ENCODE measurements at regions not wholly inside any gene's neighbourhood (a gene's known extent, or its start where the extent isn't known, plus 50 kb on each side); places are given as distances from the start of the nearest gene placed in this dataset.

- no peak overlapping the region for H3K9ac ChIP-seq (ENCODE audit: control insufficient read depth, extremely low read depth, insufficient read depth, low read length)
- no peak overlapping the region for H3K4me3 ChIP-seq (ENCODE audit: control insufficient read depth in 2 of 3, extremely low read depth in 1 of 3, insufficient read depth in 2 of 3, low read depth in 1 of 3, low read length in 3 of 3)
- TF ChIP-seq EZH2 (IDR thresholded peaks at IDR 0.05; ENCODE audit: low read length) (no peak), CTCF (optimal IDR thresholded peaks at IDR 0.05 in 1 of 3, IDR thresholded peaks at IDR 0.05 in 1 of 3, conservative IDR thresholded peaks at IDR 0.05 in 1 of 3; ENCODE audit: extremely low read depth in 1 of 3, insufficient read depth in 2 of 3, low read length in 3 of 3) (no peak)
- H3K36me3 ChIP-seq (ENCODE audit: control insufficient read depth in 2 of 2, extremely low read depth in 1 of 2, insufficient read depth in 2 of 2, low read length in 2 of 2): no peaks in the 10 kb centered on the region
- H3K27me3 ChIP-seq (ENCODE audit: control insufficient read depth, extremely low read depth, insufficient read depth, low read length): no peaks in the 10 kb centered on the region
- no peak for DNase-seq (ENCODE audit: low read depth, low spot score)
- no peak overlapping the region for H3K4me2 ChIP-seq (ENCODE audit: control insufficient read depth, extremely low read depth, insufficient read depth, low read depth, low read length)
- no peak overlapping the region for H2AFZ ChIP-seq (ENCODE audit: control insufficient read depth, low read length)
- H3K9me3 ChIP-seq (ENCODE audit: control insufficient read depth, low read depth, low read length): no peaks in the 10 kb centered on the region
- no peak overlapping the region for H3K27ac ChIP-seq (ENCODE audit: control insufficient read depth, insufficient read depth, low read length)
- peaks cover 5% of the 10 kb centered on the region for H3K4me1 ChIP-seq (ENCODE audit: control insufficient read depth, extremely low read depth, insufficient read depth, low read length)
- H3K79me2 ChIP-seq (ENCODE audit: control insufficient read depth, insufficient read depth, low read length): no peaks in the 10 kb centered on the region
- no peaks in the 10 kb centered on the region for H4K20me1 ChIP-seq (ENCODE audit: control insufficient read depth, extremely low read depth, insufficient read depth, low read length)
- dilution Hi-C loops (cut with MboI; ENCODE audit: extremely low pct_ligation_motif_present, low sequenced_read_pairs): no loop called here
- no peaks in the 10 kb centered on the region for H3K9me1 ChIP-seq (ENCODE audit: control insufficient read depth, extremely low read depth, insufficient read depth, low read length)
- FAIRE-seq: no peak
These were observed 156.1 kb upstream of the NCK2 start for GRCh38 chr2:105588581-105588980.

- Histone ChIP-seq H3K27ac (ENCODE audit: control insufficient read depth, insufficient read depth, low read length) (no peak overlapping the region), H4K20me1 (ENCODE audit: control insufficient read depth, extremely low read depth, insufficient read depth, low read length) (no peaks in the 10 kb centered on the region), H3K9me3 (ENCODE audit: control insufficient read depth, low read depth, low read length) (no peaks in the 10 kb centered on the region), H3K4me3 (ENCODE audit: control insufficient read depth in 2 of 3, extremely low read depth in 1 of 3, insufficient read depth in 2 of 3, low read depth in 1 of 3, low read length in 3 of 3) (no peak overlapping the region), H3K79me2 (ENCODE audit: control insufficient read depth, insufficient read depth, low read length) (no peaks in the 10 kb centered on the region), H2AFZ (ENCODE audit: control insufficient read depth, low read length) (no peak overlapping the region), H3K9me1 (ENCODE audit: control insufficient read depth, extremely low read depth, insufficient read depth, low read length) (no peaks in the 10 kb centered on the region), H3K36me3 (ENCODE audit: control insufficient read depth in 2 of 2, extremely low read depth in 1 of 2, insufficient read depth in 2 of 2, low read length in 2 of 2) (no peaks in the 10 kb centered on the region), H3K27me3 (ENCODE audit: control insufficient read depth, extremely low read depth, insufficient read depth, low read length) (no peaks in the 10 kb centered on the region), H3K4me2 (ENCODE audit: control insufficient read depth, extremely low read depth, insufficient read depth, low read depth, low read length) (no peak overlapping the region), H3K9ac (ENCODE audit: control insufficient read depth, extremely low read depth, insufficient read depth, low read length) (no peak overlapping the region), H3K4me1 (ENCODE audit: control insufficient read depth, extremely low read depth, insufficient read depth, low read length) (peaks cover 5% of the 10 kb centered on the region)
- DNase-seq (ENCODE audit: low read depth, low spot score) (no peak), FAIRE-seq (no peak)
- TF ChIP-seq EZH2 (IDR thresholded peaks at IDR 0.05; ENCODE audit: low read length): no peak
- TF ChIP-seq CTCF (optimal IDR thresholded peaks at IDR 0.05 in 1 of 3, IDR thresholded peaks at IDR 0.05 in 1 of 3, conservative IDR thresholded peaks at IDR 0.05 in 1 of 3; ENCODE audit: extremely low read depth in 1 of 3, insufficient read depth in 2 of 3, low read length in 3 of 3): no peak
- dilution Hi-C loops (cut with MboI; ENCODE audit: extremely low pct_ligation_motif_present, low sequenced_read_pairs): no loop called here
These were observed 157.1 kb upstream of the NCK2 start for GRCh38 chr2:105587637-105588036.

Measured in keratinocyte (primary cell).